Panc1 (cell line): ENCODE measurements at regions not wholly inside any gene's neighbourhood (a gene's known extent, or its start where the extent isn't known, plus 50 kb on each side); places are given as distances from the start of the nearest gene placed in this dataset.

ENCODE experiments used
- ATAC-seq: fragments of 200-7000 bp; cut with Tn5 transposase; 2 replicates; pipeline ENCODE4 v1.9.1; 2020; ENCODE audit warnings: mild to moderate bottlenecking, moderate library complexity
- BruUV-seq: library from RNA; stranded (reverse); fragments of 400-500 nt; replicated peaks from 2 replicates; lab custom pipeline; 2021; lab: Mats Ljungman, UMichigan
- CTCF ChIA-PET: fragments of 300-600 bp; sonication (Branson Sonifier 250); formaldehyde crosslinking; loops from one replicate; lab custom pipeline; 2022; ENCODE audit warnings: antibody characterized with exemption; lab: Charles Lee
- POLR2A ChIA-PET: fragments of 300-600 bp; sonication (Branson Sonifier 250); formaldehyde crosslinking; loops from one replicate; lab custom pipeline; 2022; ENCODE audit warnings: antibody characterized with exemption; lab: Charles Lee
- DNase-seq: peaks from one replicate; pipeline ENCODE4 v3.0.0-alpha.2; 2010; ENCODE audit warnings: low read depth, low spot score
- H3K27ac ChIP-seq: 2 replicates; pipeline ENCODE4 v1.5.1; 2011; ENCODE audit warnings: mild to moderate bottlenecking, low read length, inconsistent platforms
- H3K27me3 ChIP-seq: fragments of 200-500 bp; sonication (Bioruptor generic); 2 replicates; pipeline ENCODE4 v1.6.0; 2014; ENCODE audit warnings: low read length, inconsistent platforms; ENCODE audit not compliant: control insufficient read depth, insufficient read depth
- H3K36me3 ChIP-seq: fragments of 200-500 bp; sonication (Bioruptor generic); 2 replicates; pipeline ENCODE4 v1.5.1; 2014; ENCODE audit warnings: inconsistent platforms, mild to moderate bottlenecking, low read length, moderate library complexity; ENCODE audit not compliant: control insufficient read depth, insufficient read depth
- H3K4me1 ChIP-seq: 2 replicates; pipeline ENCODE4 v1.5.1; 2011; ENCODE audit warnings: inconsistent platforms, mild to moderate bottlenecking, low read length, moderate library complexity; ENCODE audit not compliant: control insufficient read depth, insufficient read depth
- H3K4me3 ChIP-seq, 2 experiments: 2 replicates each; pipeline ENCODE4 v1.5.1; 2011 to 2012; ENCODE audit warnings: low read depth in 2 of 2, low read length in 2 of 2, mild to moderate bottlenecking in 2 of 2, inconsistent platforms in 1 of 2, moderate library complexity in 1 of 2
- H3K9me3 ChIP-seq: fragments of 200-500 bp; sonication (Bioruptor generic); 2 replicates; pipeline ENCODE4 v1.5.1; 2014; ENCODE audit warnings: low read depth, mild to moderate bottlenecking, inconsistent platforms, low read length, moderate library complexity; ENCODE audit not compliant: control insufficient read depth, insufficient read depth
- POLR2AphosphoS5 ChIP-seq: IDR thresholded peaks from 2 replicates; pipeline ENCODE4 v1.6.1; 2012; ENCODE audit warnings: mild to moderate bottlenecking, low read depth, low read length, moderate library complexity
- REST ChIP-seq, 2 experiments: IDR thresholded peaks; 2 replicates each; pipeline ENCODE4 v1.6.1; 2011 to 2012; ENCODE audit warnings: low read depth in 2 of 2, control low read depth in 1 of 2, low read length in 1 of 2, mild to moderate bottlenecking in 1 of 2, moderate library complexity in 1 of 2; ENCODE audit not compliant: insufficient read depth in 1 of 2
- SIN3A ChIP-seq: IDR thresholded peaks from 2 replicates; pipeline ENCODE4 v1.6.1; 2012; ENCODE audit warnings: low read depth, mild to moderate bottlenecking, low read length, moderate library complexity, borderline replicate concordance; ENCODE audit not compliant: insufficient read depth
- TCF7L2 ChIP-seq: IDR thresholded peaks from 2 replicates; pipeline ENCODE4 v1.6.1; 2011; ENCODE audit warnings: mild to moderate bottlenecking, low read depth, low read length, inconsistent platforms
- in situ Hi-C: cut with HindIII; loops from 2 replicates; pipeline ENCODE4 v1.10.0; 2016; ENCODE audit warnings: low sequenced_read_pairs, low pct_unique_long_range_greater_than_20kb
- intact Hi-C: fragments of 100-400 bp; cut with micrococcal nuclease; formaldehyde crosslinking; loops from one replicate; pipeline ENCODE4 v1.10.0; 2022; ENCODE audit not compliant: unreplicated experiment
- TF ChIP-seq, protein P1 (sequence below): fragments of 450-650 bp; IDR thresholded peaks from 2 replicates; pipeline ENCODE4 v1.5.1; 2017; ENCODE audit warnings: mild to moderate bottlenecking

GRCh38 chr3:95277613-95278012, 1214.8 kb downstream of the NSUN3 start:
- intact Hi-C loops (no loop called here), in situ Hi-C loops (no loop called here)
- H3K4me1 ChIP-seq = no peaks in the 10 kb centered on the region
- H3K27me3 ChIP-seq = no peaks in the 10 kb centered on the region
- no peak for DNase-seq
- TF ChIP-seq REST (IDR thresholded peaks at IDR 0.05; ENCODE audit: insufficient read depth in 1 of 2, low read depth in 2 of 2, low read length in 1 of 2) = no peak
- TF ChIP-seq, protein P1, sequence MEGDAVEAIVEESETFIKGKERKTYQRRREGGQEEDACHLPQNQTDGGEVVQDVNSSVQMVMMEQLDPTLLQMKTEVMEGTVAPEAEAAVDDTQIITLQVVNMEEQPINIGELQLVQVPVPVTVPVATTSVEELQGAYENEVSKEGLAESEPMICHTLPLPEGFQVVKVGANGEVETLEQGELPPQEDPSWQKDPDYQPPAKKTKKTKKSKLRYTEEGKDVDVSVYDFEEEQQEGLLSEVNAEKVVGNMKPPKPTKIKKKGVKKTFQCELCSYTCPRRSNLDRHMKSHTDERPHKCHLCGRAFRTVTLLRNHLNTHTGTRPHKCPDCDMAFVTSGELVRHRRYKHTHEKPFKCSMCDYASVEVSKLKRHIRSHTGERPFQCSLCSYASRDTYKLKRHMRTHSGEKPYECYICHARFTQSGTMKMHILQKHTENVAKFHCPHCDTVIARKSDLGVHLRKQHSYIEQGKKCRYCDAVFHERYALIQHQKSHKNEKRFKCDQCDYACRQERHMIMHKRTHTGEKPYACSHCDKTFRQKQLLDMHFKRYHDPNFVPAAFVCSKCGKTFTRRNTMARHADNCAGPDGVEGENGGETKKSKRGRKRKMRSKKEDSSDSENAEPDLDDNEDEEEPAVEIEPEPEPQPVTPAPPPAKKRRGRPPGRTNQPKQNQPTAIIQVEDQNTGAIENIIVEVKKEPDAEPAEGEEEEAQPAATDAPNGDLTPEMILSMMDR = no peak
- TF ChIP-seq TCF7L2 = no peak
- TF ChIP-seq SIN3A = no peak
- no peak for TF ChIP-seq POLR2AphosphoS5
- no peak for ATAC-seq
- H3K9me3 ChIP-seq = no peaks in the 10 kb centered on the region; the same call in 1 of the 2 replicates
- H3K27ac ChIP-seq = no peak overlapping the region
- H3K4me3 ChIP-seq = no peak overlapping the region
- no peaks in the 10 kb centered on the region for H3K36me3 ChIP-seq
- ChIA-PET POLR2A (no interaction called here), CTCF (no interaction called here)
- BruUV-seq = no TSS peak

GRCh38 chr3:95280711-95281352, 1218.0 kb downstream of the NSUN3 start:
- POLR2A ChIA-PET = no interaction called here
- DNase-seq = no peak
- Histone ChIP-seq H3K4me1 (no peaks in the 10 kb centered on the region), H3K4me3 (no peak overlapping the region), H3K9me3 (no peaks in the 10 kb centered on the region; the same call in 1 of the 2 replicates), H3K36me3 (no peaks in the 10 kb centered on the region), H3K27ac (no peak overlapping the region), H3K27me3 (no peaks in the 10 kb centered on the region)
- no TSS peak for BruUV-seq
- no peak for ATAC-seq
- intact Hi-C loops = no loop called here
- in situ Hi-C loops = no loop called here
- CTCF ChIA-PET = no interaction called here
- TF ChIP-seq POLR2AphosphoS5 = no peak
- TF ChIP-seq TCF7L2 = no peak
- no peak for TF ChIP-seq SIN3A
- no peak for TF ChIP-seq REST (IDR thresholded peaks at IDR 0.05; ENCODE audit: insufficient read depth in 1 of 2, low read depth in 2 of 2, low read length in 1 of 2)
- TF ChIP-seq, protein P1 = no peak
